Superior temporal gyrus (tissue), 1 donor: ENCODE measurements at regions not wholly inside any gene's neighbourhood (a gene's known extent, or its start where the extent isn't known, plus 50 kb on each side); places are given as distances from the start of the nearest gene placed in this dataset.
A peak's percentile ranks its signal among the peaks of the same experiment; 100 is the strongest.
"Not testable (repeated sequence)": the region's sequence is repeated elsewhere in the genome, so short reads cannot be mapped to it uniquely, and the experiment has no call there.

Experiments used
- DNase-seq: peaks from one replicate; pipeline ENCODE4 v3.0.0-alpha.2; 2016; ENCODE audit errors: extremely low spot score

GRCh38 chrY:16715278-16715677 lies 1164.7 kb downstream of the CDY2B start:
- no peak for DNase-seq

- DNase-seq = no peak
Measured at GRCh38 chrY:16673102-16673787, 1206.8 kb downstream of the CDY2B start.

- no peak for DNase-seq
Measured at GRCh38 chrY:16668402-16668801, 1211.6 kb downstream of the CDY2B start.

- no peak for DNase-seq
Measured at GRCh38 chrY:16662741-16663140, 1217.3 kb downstream of the CDY2B start.

GRCh38 chrY:16659340-16659739 lies 1220.7 kb downstream of the CDY2B start:
- DNase-seq = no peak

GRCh38 chrY:16653971-16654370 lies 1226.0 kb downstream of the CDY2B start:
- no peak for DNase-seq

GRCh38 chrY:16645991-16646390 lies 1234.0 kb downstream of the CDY2B start:
- no peak for DNase-seq

GRCh38 chrY:16645449-16645848 lies 1234.6 kb downstream of the CDY2B start:
- DNase-seq = no peak

- no peak for DNase-seq
Measured at GRCh38 chrY:16644270-16644800, 1235.7 kb downstream of the CDY2B start.

GRCh38 chrY:16639777-16640176 lies 1240.2 kb downstream of the CDY2B start:
- peak; percentile 12 for DNase-seq

GRCh38 chrY:16638743-16639142 lies 1241.3 kb downstream of the CDY2B start:
- not testable (repeated sequence) for DNase-seq

- no peak for DNase-seq
Measured at GRCh38 chrY:16636254-16636653, 1243.8 kb downstream of the CDY2B start.

GRCh38 chrY:16629146-16629545 lies 1250.9 kb downstream of the CDY2B start:
- no peak for DNase-seq

- DNase-seq = no peak
Measured at GRCh38 chrY:16627122-16627521, 1252.9 kb downstream of the CDY2B start.

- no peak for DNase-seq
Measured at GRCh38 chrY:16616201-16616975, 1263.6 kb downstream of the CDY2B start.

- DNase-seq = no peak
Measured at GRCh38 chrY:16608679-16609078, 1271.3 kb downstream of the CDY2B start.

- DNase-seq = no peak
Measured at GRCh38 chrY:16602146-16602545, 1277.9 kb downstream of the CDY2B start.

- no peak for DNase-seq
Measured at GRCh38 chrY:16601626-16602025, 1278.4 kb downstream of the CDY2B start.

GRCh38 chrY:16572061-16572460 lies 1308.0 kb downstream of the CDY2B start:
- DNase-seq = no peak

- no peak for DNase-seq
Measured at GRCh38 chrY:16562491-16562890, 1317.5 kb downstream of the CDY2B start.

GRCh38 chrY:16522021-16522420 lies 1358.0 kb downstream of the CDY2B start:
- DNase-seq = no peak

- DNase-seq = no peak
Measured at GRCh38 chrY:16502733-16503214, 1377.2 kb downstream of the CDY2B start.

- no peak for DNase-seq
Measured at GRCh38 chrY:16490706-16491105, 1389.3 kb downstream of the CDY2B start.
